Activated CD4-positive, CD25-positive, alpha-beta regulatory T cell treated with anti-CD3 and anti-CD28 coated beads, Interleukin-2, amount 50 U/mL, for 24 hours (primary cell): ENCODE measurements at regions not wholly inside any gene's neighbourhood (a gene's known extent, or its start where the extent isn't known, plus 50 kb on each side); places are given as distances from the start of the nearest gene placed in this dataset.

ENCODE experiments used
- ATAC-seq, 2 donors: fragments of 150-1000 bp; cut with Tn5 transposase; one replicate each; pipeline ENCODE4 v1.10.0; 2021; ENCODE audit warnings: mild to moderate bottlenecking in 1 of 2, moderate library complexity in 1 of 2

GRCh38 chr14:101476258-101476915, 84.9 kb upstream of the DIO3 start:
- no peak for ATAC-seq

- no peak for ATAC-seq
Observed at GRCh38 chr14:101476916-101477553, 84.3 kb upstream of the DIO3 start.

GRCh38 chr14:101477648-101478047, 83.6 kb upstream of the DIO3 start:
- no peak for ATAC-seq

- ATAC-seq: no peak
Observed at GRCh38 chr14:101478096-101478495, 83.2 kb upstream of the DIO3 start.

- ATAC-seq: no peak
Observed at GRCh38 chr14:101478796-101479410, 82.4 kb upstream of the DIO3 start.

GRCh38 chr14:101480022-101480746, 81.1 kb upstream of the DIO3 start:
- no peak for ATAC-seq

GRCh38 chr14:101480747-101481530, 80.4 kb upstream of the DIO3 start:
- no peak for ATAC-seq

GRCh38 chr14:101481557-101481956, 79.7 kb upstream of the DIO3 start:
- ATAC-seq: no peak

- ATAC-seq: no peak
Observed at GRCh38 chr14:101482066-101482465, 79.2 kb upstream of the DIO3 start.

GRCh38 chr14:101483829-101484228, 77.5 kb upstream of the DIO3 start:
- ATAC-seq: no peak

GRCh38 chr14:101489092-101489760, 72.1 kb upstream of the DIO3 start:
- no peak for ATAC-seq

- ATAC-seq: no peak
Observed at GRCh38 chr14:101490771-101491170, 70.5 kb upstream of the DIO3 start.

GRCh38 chr14:101491841-101492240, 69.5 kb upstream of the DIO3 start:
- no peak for ATAC-seq

GRCh38 chr14:101492716-101493115, 68.6 kb upstream of the DIO3 start:
- no peak for ATAC-seq

GRCh38 chr14:101494826-101495225, 66.5 kb upstream of the DIO3 start:
- ATAC-seq: no peak

GRCh38 chr14:101495284-101495683, 66.0 kb upstream of the DIO3 start:
- ATAC-seq: no peak

GRCh38 chr14:101495827-101496775, 65.2 kb upstream of the DIO3 start:
- no peak for ATAC-seq

- ATAC-seq: no peak
Observed at GRCh38 chr14:101496776-101497683, 64.3 kb upstream of the DIO3 start.

GRCh38 chr14:101497684-101498525, 63.4 kb upstream of the DIO3 start:
- no peak for ATAC-seq
